K562 (cell line): ENCODE measurements at regions not wholly inside any gene's neighbourhood (a gene's known extent, or its start where the extent isn't known, plus 50 kb on each side); places are given as distances from the start of the nearest gene placed in this dataset.
A peak's percentile ranks its signal among the peaks of the same experiment; 100 is the strongest.

Source experiments
- ADNP ChIP-seq: fragments of 200-800 bp; sonication (Bioruptor generic); IDR thresholded peaks from 2 replicates; pipeline ENCODE4 v1.6.1; 2016; ENCODE audit warnings: missing genetic modification characterization, missing compliant biosample characterization
- ETV6 ChIP-seq, 3 experiments: fragments of 150-350 bp in 1 of 3; sonication (generic) in 1 of 3; formaldehyde crosslinking in 1 of 3; IDR thresholded peaks; 2 replicates each; pipeline versions ENCODE4 v1.6.1 to v1.8.0; 2014 to 2022; ENCODE audit warnings: borderline replicate concordance in 2 of 3, low read depth in 2 of 3, antibody characterized with exemption in 1 of 3, low read length in 1 of 3, mild to moderate bottlenecking in 1 of 3, missing genetic modification reagents in 1 of 3
- EWSR1 ChIP-seq: fragments of 450-650 bp; IDR thresholded peaks from 2 replicates; pipeline ENCODE4 v1.6.1; 2018; ENCODE audit warnings: borderline replicate concordance, mild to moderate bottlenecking, low read depth, moderate library complexity; ENCODE audit not compliant: partially characterized antibody
- HNRNPK ChIP-seq: fragments of 200-400 bp; formaldehyde crosslinking; IDR thresholded peaks from one replicate; pipeline ENCODE4 v1.6.1; 2018; ENCODE audit warnings: mild to moderate bottlenecking, low read depth, low read length; ENCODE audit not compliant: poor library complexity, severe bottlenecking
- KAT7 ChIP-seq: sonication (generic); formaldehyde crosslinking; IDR thresholded peaks from 2 replicates; pipeline ENCODE4 v1.8.0; 2022; ENCODE audit warnings: missing genetic modification reagents, mild to moderate bottlenecking, borderline replicate concordance
- MAFG ChIP-seq: fragments of 450-650 bp; conservative IDR thresholded peaks from 2 replicates; pipeline ENCODE4 v1.6.1; 2016; ENCODE audit warnings: missing genetic modification characterization, missing compliant biosample characterization
- MCM7 ChIP-seq, 2 experiments: fragments of 450-650 bp; IDR thresholded peaks; 2 replicates each; pipeline ENCODE4 v1.6.1; 2016 to 2018
- NFE2 ChIP-seq: IDR thresholded peaks from 2 replicates; pipeline ENCODE4 v1.6.1; 2014; ENCODE audit warnings: antibody characterized with exemption, low read depth
- RFX7 ChIP-seq: fragments of 250-450 bp; sonication (Bioruptor Pico); IDR thresholded peaks from 2 replicates; pipeline ENCODE4 v1.5.1; 2021; ENCODE audit warnings: mild to moderate bottlenecking
- SRSF3 ChIP-seq: fragments of 200-400 bp; formaldehyde crosslinking; IDR thresholded peaks from 2 replicates; pipeline ENCODE4 v1.6.1; 2016; ENCODE audit warnings: mild to moderate bottlenecking, low read length, moderate library complexity; ENCODE audit not compliant: insufficient read depth
- TAL1 ChIP-seq: fragments of 450-650 bp; IDR thresholded peaks from 2 replicates; pipeline ENCODE4 v1.6.1; 2016; ENCODE audit warnings: mild to moderate bottlenecking
- TFAP4 ChIP-seq: sonication (generic); formaldehyde crosslinking; IDR thresholded peaks from 2 replicates; pipeline ENCODE4 v1.8.0; 2022; ENCODE audit warnings: missing genetic modification reagents, mild to moderate bottlenecking, moderate library complexity, borderline replicate concordance
- ZBTB33 ChIP-seq: sonication (generic); formaldehyde crosslinking; IDR thresholded peaks from 2 replicates; pipeline ENCODE4 v1.8.1; 2023; ENCODE audit warnings: mild to moderate bottlenecking, missing genetic modification reagents
- TF ChIP-seq, protein P1 (sequence below), 3 experiments: IDR thresholded peaks in 2 of 3; conservative IDR thresholded peaks in 1 of 3; 2 replicates each; pipeline ENCODE4 v1.5.1; 2011 to 2012; ENCODE audit warnings: low read length in 3 of 3, mild to moderate bottlenecking in 3 of 3, control low read depth in 2 of 3, improper control_type of control experiment in 1 of 3, inconsistent platforms in 1 of 3, low read depth in 1 of 3, mixed read lengths in 1 of 3, moderate library complexity in 1 of 3; ENCODE audit not compliant: insufficient read depth in 2 of 3
- TF ChIP-seq, protein P2 (sequence below), 2 experiments: IDR thresholded peaks; 2 replicates each; pipeline ENCODE4 v1.6.1; 2012; ENCODE audit warnings: improper control_type of control experiment in 2 of 2, low read depth in 2 of 2, low read length in 2 of 2, borderline replicate concordance in 1 of 2

DNA sequence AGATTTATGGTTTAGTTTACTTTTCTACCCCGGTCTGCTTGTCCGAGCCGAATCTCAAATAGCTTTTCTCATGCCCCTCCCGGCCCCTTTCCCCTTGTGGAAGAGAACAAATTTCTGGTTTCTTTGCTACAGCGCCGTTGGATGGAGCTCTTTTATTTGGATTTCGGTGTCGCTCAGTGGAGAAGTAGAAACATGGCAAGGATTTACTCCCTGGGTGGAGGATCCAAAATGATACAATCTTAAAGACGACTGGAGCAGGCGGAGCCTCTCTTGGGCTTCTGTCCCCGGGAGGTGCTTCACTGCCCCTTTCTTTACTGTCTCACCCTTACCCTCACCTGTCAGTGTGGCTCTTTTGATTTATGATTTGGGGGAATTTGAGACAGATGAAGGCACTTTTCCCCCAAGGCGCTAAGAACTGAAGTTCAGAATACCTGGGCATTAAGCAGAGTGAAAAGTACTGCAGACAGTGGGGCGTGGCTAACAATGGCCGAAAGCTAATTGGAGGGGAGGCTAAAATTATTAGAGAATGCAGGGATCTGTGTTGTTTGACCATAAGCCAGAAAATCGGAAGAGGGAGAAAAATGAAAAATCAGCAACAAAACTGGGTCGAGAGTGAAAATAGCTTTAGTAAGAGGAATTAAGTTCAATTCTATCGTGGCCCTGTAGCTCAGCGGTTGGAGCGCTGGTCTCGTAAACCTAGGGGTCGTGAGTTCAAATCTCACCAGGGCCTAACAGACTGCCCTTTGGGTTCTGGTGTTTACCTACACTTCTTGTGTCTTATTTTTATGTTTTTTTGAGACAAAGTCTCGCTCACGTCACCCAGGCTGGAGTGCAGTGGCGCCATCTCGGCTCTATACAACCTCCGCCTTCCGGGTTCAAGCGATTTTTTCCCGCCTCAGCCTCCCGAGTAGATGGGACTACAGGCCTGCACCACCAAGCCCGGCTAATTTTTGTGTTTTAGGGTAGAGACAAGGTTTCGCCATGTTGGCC is 145.1 kb upstream of the ZNF184 start (continued):
- TF ChIP-seq ZBTB33 (peak; percentile 65), RFX7 (0 out of 2 replicates have a peak, but pooled peaks have one; percentile 31), KAT7 (CRISPR knock-in tag) (no peak; the same call in 1 of the 2 replicates), EWSR1 (no peak), ETV6 (IDR thresholded peaks at IDR 0.05; ENCODE audit: borderline replicate concordance in 1 of 2, low read depth in 2 of 2, low read length in 1 of 2) (no peak), ETV6 (CRISPR knock-in tag; IDR thresholded peaks at IDR 0.05; ENCODE audit: borderline replicate concordance) (no peak), TFAP4 (peak; percentile 2; the same call in 1 of the 2 replicates), MCM7 (IDR thresholded peaks at IDR 0.05) (no peak), NFE2 (no peak), ADNP (tag) (peak; percentile 93), HNRNPK (no peak), TAL1 (0 out of 2 replicates have a peak, but pooled peaks have one; percentile 4), SRSF3 (no peak), MAFG (peak; percentile 59)
- TF ChIP-seq, protein P1, sequence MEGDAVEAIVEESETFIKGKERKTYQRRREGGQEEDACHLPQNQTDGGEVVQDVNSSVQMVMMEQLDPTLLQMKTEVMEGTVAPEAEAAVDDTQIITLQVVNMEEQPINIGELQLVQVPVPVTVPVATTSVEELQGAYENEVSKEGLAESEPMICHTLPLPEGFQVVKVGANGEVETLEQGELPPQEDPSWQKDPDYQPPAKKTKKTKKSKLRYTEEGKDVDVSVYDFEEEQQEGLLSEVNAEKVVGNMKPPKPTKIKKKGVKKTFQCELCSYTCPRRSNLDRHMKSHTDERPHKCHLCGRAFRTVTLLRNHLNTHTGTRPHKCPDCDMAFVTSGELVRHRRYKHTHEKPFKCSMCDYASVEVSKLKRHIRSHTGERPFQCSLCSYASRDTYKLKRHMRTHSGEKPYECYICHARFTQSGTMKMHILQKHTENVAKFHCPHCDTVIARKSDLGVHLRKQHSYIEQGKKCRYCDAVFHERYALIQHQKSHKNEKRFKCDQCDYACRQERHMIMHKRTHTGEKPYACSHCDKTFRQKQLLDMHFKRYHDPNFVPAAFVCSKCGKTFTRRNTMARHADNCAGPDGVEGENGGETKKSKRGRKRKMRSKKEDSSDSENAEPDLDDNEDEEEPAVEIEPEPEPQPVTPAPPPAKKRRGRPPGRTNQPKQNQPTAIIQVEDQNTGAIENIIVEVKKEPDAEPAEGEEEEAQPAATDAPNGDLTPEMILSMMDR (IDR thresholded peaks at IDR 0.05 in 2 of 3, conservative IDR thresholded peaks at IDR 0.05 in 1 of 3; ENCODE audit: insufficient read depth in 2 of 3, low read depth in 1 of 3, low read length in 3 of 3) = peak; percentile 15 to 53 (median 39); a peak in 3 of 6 replicates
- TF ChIP-seq, protein P2, sequence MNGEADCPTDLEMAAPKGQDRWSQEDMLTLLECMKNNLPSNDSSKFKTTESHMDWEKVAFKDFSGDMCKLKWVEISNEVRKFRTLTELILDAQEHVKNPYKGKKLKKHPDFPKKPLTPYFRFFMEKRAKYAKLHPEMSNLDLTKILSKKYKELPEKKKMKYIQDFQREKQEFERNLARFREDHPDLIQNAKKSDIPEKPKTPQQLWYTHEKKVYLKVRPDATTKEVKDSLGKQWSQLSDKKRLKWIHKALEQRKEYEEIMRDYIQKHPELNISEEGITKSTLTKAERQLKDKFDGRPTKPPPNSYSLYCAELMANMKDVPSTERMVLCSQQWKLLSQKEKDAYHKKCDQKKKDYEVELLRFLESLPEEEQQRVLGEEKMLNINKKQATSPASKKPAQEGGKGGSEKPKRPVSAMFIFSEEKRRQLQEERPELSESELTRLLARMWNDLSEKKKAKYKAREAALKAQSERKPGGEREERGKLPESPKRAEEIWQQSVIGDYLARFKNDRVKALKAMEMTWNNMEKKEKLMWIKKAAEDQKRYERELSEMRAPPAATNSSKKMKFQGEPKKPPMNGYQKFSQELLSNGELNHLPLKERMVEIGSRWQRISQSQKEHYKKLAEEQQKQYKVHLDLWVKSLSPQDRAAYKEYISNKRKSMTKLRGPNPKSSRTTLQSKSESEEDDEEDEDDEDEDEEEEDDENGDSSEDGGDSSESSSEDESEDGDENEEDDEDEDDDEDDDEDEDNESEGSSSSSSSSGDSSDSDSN (IDR thresholded peaks at IDR 0.05; ENCODE audit: borderline replicate concordance in 1 of 2, low read depth in 2 of 2, low read length in 2 of 2) = peak; percentile 34 to 48; a peak in 1 of 4 replicates
